WTC11 (cell line): ENCODE measurements at regions not wholly inside any gene's neighbourhood (a gene's known extent, or its start where the extent isn't known, plus 50 kb on each side); places are given as distances from the start of the nearest gene placed in this dataset.

Experiments
- ATAC-seq: fragments of 200-7000 bp; cut with Tn5 transposase; 2 replicates; pipeline ENCODE4 v1.10.0; 2021; ENCODE audit warnings: mild to moderate bottlenecking, moderate library complexity
- CTCF ChIA-PET: fragments of 300-600 bp; sonication (Branson Sonifier 250); formaldehyde crosslinking; loops from one replicate; lab custom pipeline; 2021; ENCODE audit warnings: antibody characterized with exemption; lab: Charles Lee
- POLR2A ChIA-PET: fragments of 350-600 bp; sonication (Branson Sonifier 250); formaldehyde crosslinking; loops from one replicate; lab custom pipeline; 2021; ENCODE audit warnings: antibody characterized with exemption; lab: Charles Lee
- DNase-seq: peaks from one replicate; pipeline ENCODE4 v3.0.0; 2021; ENCODE audit warnings: low spot score
- H3K27ac Mint-ChIP-seq: 2 replicates; pipeline ENCODE4 v1.8.0; 2021; ENCODE audit warnings: mixed read lengths
- H3K27me3 Mint-ChIP-seq: 2 replicates; pipeline ENCODE4 v1.8.0; 2021; ENCODE audit warnings: low read depth, mild to moderate bottlenecking, moderate library complexity, mixed read lengths
- H3K36me3 Mint-ChIP-seq: 2 replicates; pipeline ENCODE4 v1.8.0; 2021; ENCODE audit warnings: mixed read lengths
- H3K4me1 Mint-ChIP-seq: 2 replicates; pipeline ENCODE4 v1.8.0; 2022; ENCODE audit warnings: mixed read lengths
- H3K4me3 Mint-ChIP-seq: 2 replicates; pipeline ENCODE4 v1.8.0; 2021; ENCODE audit warnings: mild to moderate bottlenecking, moderate library complexity, mixed read lengths
- H3K9me3 Mint-ChIP-seq: 2 replicates; pipeline ENCODE4 v1.8.0; 2021; ENCODE audit warnings: mixed read lengths
- GABPB1 ChIP-seq: sonication (generic); formaldehyde crosslinking; IDR thresholded peaks from 2 replicates; pipeline ENCODE4 v1.8.1; 2023; ENCODE audit warnings: mild to moderate bottlenecking, missing genetic modification reagents
- GRHL2 ChIP-seq: fragments of 250-450 bp; sonication (Bioruptor Pico); IDR thresholded peaks from 2 replicates; pipeline ENCODE4 v1.8.0; 2022; ENCODE audit warnings: mild to moderate bottlenecking, moderate library complexity; ENCODE audit not compliant: insufficient replicate concordance, severe bottlenecking
- MYBL2 ChIP-seq: sonication (generic); formaldehyde crosslinking; IDR thresholded peaks from 2 replicates; pipeline ENCODE4 v1.8.1; 2023; ENCODE audit warnings: mild to moderate bottlenecking, moderate library complexity, missing genetic modification reagents
- NR3C1 ChIP-seq: sonication (generic); formaldehyde crosslinking; conservative IDR thresholded peaks from 2 replicates; pipeline ENCODE4 v1.8.1; 2023; ENCODE audit warnings: low read depth, mild to moderate bottlenecking, missing genetic modification reagents
- PRRX2 ChIP-seq: fragments of 250-450 bp; sonication (Bioruptor Pico); IDR thresholded peaks from 2 replicates; pipeline ENCODE4 v1.8.0; 2021; ENCODE audit warnings: mild to moderate bottlenecking
- RELA ChIP-seq: sonication (generic); formaldehyde crosslinking; IDR thresholded peaks from 2 replicates; pipeline ENCODE4 v1.8.1; 2022; ENCODE audit warnings: missing genetic modification reagents, mild to moderate bottlenecking, borderline replicate concordance
- RORB ChIP-seq: fragments of 250-450 bp; sonication (Bioruptor Pico); IDR thresholded peaks from 2 replicates; pipeline ENCODE4 v1.9.0; 2021; ENCODE audit warnings: mild to moderate bottlenecking
- SMAD3 ChIP-seq: sonication (generic); formaldehyde crosslinking; IDR thresholded peaks from 2 replicates; pipeline ENCODE4 v1.8.0; 2022; ENCODE audit warnings: missing genetic modification reagents, mild to moderate bottlenecking, borderline replicate concordance
- SMAD4 ChIP-seq: sonication (generic); formaldehyde crosslinking; IDR thresholded peaks from 2 replicates; pipeline ENCODE4 v1.8.0; 2022; ENCODE audit warnings: mild to moderate bottlenecking, missing genetic modification reagents
- SP1 ChIP-seq: sonication (generic); formaldehyde crosslinking; conservative IDR thresholded peaks from 2 replicates; pipeline ENCODE4 v1.8.1; 2022; ENCODE audit warnings: missing genetic modification reagents
- ZBTB21 ChIP-seq: sonication (generic); formaldehyde crosslinking; IDR thresholded peaks from 2 replicates; pipeline ENCODE4 v1.8.1; 2023; ENCODE audit warnings: mild to moderate bottlenecking, missing genetic modification reagents, borderline replicate concordance
- ZNF138 ChIP-seq: sonication (generic); formaldehyde crosslinking; conservative IDR thresholded peaks from 2 replicates; pipeline ENCODE4 v1.8.1; 2022; ENCODE audit warnings: mild to moderate bottlenecking, moderate library complexity, missing genetic modification reagents
- TF ChIP-seq, protein P1 (sequence below): sonication (generic); formaldehyde crosslinking; IDR thresholded peaks from 2 replicates; pipeline ENCODE4 v1.8.0; 2022; ENCODE audit warnings: missing genetic modification reagents
- TF ChIP-seq, protein P2 (sequence below): fragments of 250-450 bp; sonication (Bioruptor Pico); IDR thresholded peaks from 2 replicates; pipeline ENCODE4 v1.8.0; 2021; ENCODE audit warnings: mild to moderate bottlenecking
- TF ChIP-seq, protein P3 (sequence below): sonication (generic); formaldehyde crosslinking; IDR thresholded peaks from 2 replicates; pipeline ENCODE4 v1.8.0; 2022; ENCODE audit warnings: mild to moderate bottlenecking, missing genetic modification reagents
- TF ChIP-seq, protein P4 (sequence below): sonication (generic); formaldehyde crosslinking; IDR thresholded peaks from 2 replicates; pipeline ENCODE4 v1.8.0; 2023; ENCODE audit warnings: mild to moderate bottlenecking, missing genetic modification reagents

DNA sequence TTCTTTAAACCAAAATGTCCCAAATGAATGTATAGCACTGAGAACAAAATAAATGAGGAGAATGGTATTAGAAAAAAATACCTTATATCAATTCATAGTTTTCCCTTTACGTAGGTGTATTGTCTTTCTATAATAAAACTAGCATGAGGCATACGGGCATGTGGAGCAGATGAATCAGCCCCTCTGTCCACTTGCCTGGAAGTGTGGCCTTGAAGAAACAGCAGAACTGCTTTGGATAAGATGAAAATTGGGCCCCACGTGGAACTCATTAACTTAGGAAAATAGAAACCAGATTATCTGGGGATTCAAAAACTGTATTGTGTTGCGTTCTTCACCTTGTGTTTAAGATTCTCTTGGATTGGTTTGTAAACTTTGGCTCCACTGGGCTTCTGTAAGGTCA, 356.8 kb upstream of the B3GALT2 start:
- ATAC-seq (no peak), DNase-seq (no peak)
- POLR2A ChIA-PET = no interaction called here
- Mint-ChIP-seq H3K9me3 (peaks cover 4% of the 10 kb centered on the region), H3K36me3 (no peaks in the 10 kb centered on the region), H3K27me3 (no peaks in the 10 kb centered on the region), H3K27ac (no peak overlapping the region), H3K4me3 (no peak overlapping the region), H3K4me1 (peaks cover 20% of the 10 kb centered on the region)
- CTCF ChIA-PET = no interaction called here
- TF ChIP-seq, protein P1, sequence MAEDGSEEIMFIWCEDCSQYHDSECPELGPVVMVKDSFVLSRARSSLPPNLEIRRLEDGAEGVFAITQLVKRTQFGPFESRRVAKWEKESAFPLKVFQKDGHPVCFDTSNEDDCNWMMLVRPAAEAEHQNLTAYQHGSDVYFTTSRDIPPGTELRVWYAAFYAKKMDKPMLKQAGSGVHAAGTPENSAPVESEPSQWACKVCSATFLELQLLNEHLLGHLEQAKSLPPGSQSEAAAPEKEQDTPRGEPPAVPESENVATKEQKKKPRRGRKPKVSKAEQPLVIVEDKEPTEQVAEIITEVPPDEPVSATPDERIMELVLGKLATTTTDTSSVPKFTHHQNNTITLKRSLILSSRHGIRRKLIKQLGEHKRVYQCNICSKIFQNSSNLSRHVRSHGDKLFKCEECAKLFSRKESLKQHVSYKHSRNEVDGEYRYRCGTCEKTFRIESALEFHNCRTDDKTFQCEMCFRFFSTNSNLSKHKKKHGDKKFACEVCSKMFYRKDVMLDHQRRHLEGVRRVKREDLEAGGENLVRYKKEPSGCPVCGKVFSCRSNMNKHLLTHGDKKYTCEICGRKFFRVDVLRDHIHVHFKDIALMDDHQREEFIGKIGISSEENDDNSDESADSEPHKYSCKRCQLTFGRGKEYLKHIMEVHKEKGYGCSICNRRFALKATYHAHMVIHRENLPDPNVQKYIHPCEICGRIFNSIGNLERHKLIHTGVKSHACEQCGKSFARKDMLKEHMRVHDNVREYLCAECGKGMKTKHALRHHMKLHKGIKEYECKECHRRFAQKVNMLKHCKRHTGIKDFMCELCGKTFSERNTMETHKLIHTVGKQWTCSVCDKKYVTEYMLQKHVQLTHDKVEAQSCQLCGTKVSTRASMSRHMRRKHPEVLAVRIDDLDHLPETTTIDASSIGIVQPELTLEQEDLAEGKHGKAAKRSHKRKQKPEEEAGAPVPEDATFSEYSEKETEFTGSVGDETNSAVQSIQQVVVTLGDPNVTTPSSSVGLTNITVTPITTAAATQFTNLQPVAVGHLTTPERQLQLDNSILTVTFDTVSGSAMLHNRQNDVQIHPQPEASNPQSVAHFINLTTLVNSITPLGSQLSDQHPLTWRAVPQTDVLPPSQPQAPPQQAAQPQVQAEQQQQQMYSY = no peak
- TF ChIP-seq, protein P2, sequence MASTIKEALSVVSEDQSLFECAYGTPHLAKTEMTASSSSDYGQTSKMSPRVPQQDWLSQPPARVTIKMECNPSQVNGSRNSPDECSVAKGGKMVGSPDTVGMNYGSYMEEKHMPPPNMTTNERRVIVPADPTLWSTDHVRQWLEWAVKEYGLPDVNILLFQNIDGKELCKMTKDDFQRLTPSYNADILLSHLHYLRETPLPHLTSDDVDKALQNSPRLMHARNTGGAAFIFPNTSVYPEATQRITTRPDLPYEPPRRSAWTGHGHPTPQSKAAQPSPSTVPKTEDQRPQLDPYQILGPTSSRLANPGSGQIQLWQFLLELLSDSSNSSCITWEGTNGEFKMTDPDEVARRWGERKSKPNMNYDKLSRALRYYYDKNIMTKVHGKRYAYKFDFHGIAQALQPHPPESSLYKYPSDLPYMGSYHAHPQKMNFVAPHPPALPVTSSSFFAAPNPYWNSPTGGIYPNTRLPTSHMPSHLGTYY (CRISPR knock-in tag) = no peak
- TF ChIP-seq GABPB1 = no peak
- TF ChIP-seq PRRX2 = no peak
- TF ChIP-seq ZBTB21 (CRISPR knock-in tag) = no peak
- TF ChIP-seq SMAD4 (CRISPR knock-in tag) = no peak

GRCh38 chr1:193542690-193543089, 356.3 kb upstream of the B3GALT2 start:
- peaks cover 4% of the 10 kb centered on the region for H3K9me3 Mint-ChIP-seq
- TF ChIP-seq RORB (CRISPR knock-in tag) = no peak
- TF ChIP-seq GRHL2 (CRISPR knock-in tag) = no peak
- TF ChIP-seq, protein P3, sequence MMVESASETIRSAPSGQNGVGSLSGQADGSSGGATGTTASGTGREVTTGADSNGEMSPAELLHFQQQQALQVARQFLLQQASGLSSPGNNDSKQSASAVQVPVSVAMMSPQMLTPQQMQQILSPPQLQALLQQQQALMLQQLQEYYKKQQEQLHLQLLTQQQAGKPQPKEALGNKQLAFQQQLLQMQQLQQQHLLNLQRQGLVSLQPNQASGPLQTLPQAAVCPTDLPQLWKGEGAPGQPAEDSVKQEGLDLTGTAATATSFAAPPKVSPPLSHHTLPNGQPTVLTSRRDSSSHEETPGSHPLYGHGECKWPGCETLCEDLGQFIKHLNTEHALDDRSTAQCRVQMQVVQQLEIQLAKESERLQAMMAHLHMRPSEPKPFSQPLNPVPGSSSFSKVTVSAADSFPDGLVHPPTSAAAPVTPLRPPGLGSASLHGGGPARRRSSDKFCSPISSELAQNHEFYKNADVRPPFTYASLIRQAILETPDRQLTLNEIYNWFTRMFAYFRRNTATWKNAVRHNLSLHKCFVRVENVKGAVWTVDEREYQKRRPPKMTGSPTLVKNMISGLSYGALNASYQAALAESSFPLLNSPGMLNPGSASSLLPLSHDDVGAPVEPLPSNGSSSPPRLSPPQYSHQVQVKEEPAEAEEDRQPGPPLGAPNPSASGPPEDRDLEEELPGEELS (CRISPR knock-in tag) = no peak
- no peak for TF ChIP-seq MYBL2
- TF ChIP-seq, all 79 proteins: peak for 0
- no peaks in the 10 kb centered on the region for H3K27me3 Mint-ChIP-seq
- H3K36me3 Mint-ChIP-seq = no peaks in the 10 kb centered on the region
- no peak for DNase-seq
- no peak overlapping the region for H3K4me3 Mint-ChIP-seq
- ATAC-seq = peak; percentile 86
- H3K27ac Mint-ChIP-seq = 0 out of 2 replicates have a peak overlapping the region, but pooled peaks have one; percentile 38
- peaks cover 22% of the 10 kb centered on the region for H3K4me1 Mint-ChIP-seq
- CTCF ChIA-PET = no interaction called here
- POLR2A ChIA-PET = no interaction called here

DNA sequence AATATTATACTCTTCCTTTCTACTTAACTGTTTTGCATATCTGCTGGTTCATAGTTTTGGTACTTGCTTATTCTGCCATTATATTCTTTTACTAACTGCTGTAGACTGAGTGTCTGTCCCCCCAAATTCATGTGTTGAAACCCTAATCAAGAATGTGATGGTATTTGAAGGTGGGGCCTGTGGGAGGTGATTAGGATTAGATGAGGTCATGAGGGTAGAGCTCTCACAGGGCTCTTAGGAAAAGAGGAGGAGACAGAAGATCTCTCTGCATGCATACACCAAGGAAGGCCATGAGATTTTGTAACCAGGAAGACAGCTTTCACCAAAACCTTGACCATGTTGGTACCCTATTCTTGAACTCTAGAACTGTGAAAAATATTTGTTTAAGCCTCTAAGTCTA, 354.1 kb upstream of the B3GALT2 start:
- DNase-seq = no peak
- no peak for TF ChIP-seq ZNF138
- TF ChIP-seq, protein P4, sequence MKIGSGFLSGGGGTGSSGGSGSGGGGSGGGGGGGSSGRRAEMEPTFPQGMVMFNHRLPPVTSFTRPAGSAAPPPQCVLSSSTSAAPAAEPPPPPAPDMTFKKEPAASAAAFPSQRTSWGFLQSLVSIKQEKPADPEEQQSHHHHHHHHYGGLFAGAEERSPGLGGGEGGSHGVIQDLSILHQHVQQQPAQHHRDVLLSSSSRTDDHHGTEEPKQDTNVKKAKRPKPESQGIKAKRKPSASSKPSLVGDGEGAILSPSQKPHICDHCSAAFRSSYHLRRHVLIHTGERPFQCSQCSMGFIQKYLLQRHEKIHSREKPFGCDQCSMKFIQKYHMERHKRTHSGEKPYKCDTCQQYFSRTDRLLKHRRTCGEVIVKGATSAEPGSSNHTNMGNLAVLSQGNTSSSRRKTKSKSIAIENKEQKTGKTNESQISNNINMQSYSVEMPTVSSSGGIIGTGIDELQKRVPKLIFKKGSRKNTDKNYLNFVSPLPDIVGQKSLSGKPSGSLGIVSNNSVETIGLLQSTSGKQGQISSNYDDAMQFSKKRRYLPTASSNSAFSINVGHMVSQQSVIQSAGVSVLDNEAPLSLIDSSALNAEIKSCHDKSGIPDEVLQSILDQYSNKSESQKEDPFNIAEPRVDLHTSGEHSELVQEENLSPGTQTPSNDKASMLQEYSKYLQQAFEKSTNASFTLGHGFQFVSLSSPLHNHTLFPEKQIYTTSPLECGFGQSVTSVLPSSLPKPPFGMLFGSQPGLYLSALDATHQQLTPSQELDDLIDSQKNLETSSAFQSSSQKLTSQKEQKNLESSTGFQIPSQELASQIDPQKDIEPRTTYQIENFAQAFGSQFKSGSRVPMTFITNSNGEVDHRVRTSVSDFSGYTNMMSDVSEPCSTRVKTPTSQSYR (CRISPR knock-in tag) = no peak
- TF ChIP-seq SMAD3 (CRISPR knock-in tag) = no peak
- TF ChIP-seq ZBTB21 (CRISPR knock-in tag) = no peak
- TF ChIP-seq SP1 (CRISPR knock-in tag) = no peak
- TF ChIP-seq RELA (CRISPR knock-in tag) = no peak
- no peak for TF ChIP-seq NR3C1
- TF ChIP-seq PRRX2 = no peak
- ChIA-PET CTCF (no interaction called here), POLR2A (no interaction called here)
- no peaks in the 10 kb centered on the region for H3K27me3 Mint-ChIP-seq
- H3K36me3 Mint-ChIP-seq = no peaks in the 10 kb centered on the region
- H3K4me1 Mint-ChIP-seq = peaks cover 22% of the 10 kb centered on the region
- no peak overlapping the region for H3K27ac Mint-ChIP-seq
- no peak overlapping the region for H3K4me3 Mint-ChIP-seq
- ATAC-seq = no peak
- H3K9me3 Mint-ChIP-seq = peaks cover 4% of the 10 kb centered on the region
